ENCODE measurements at regions not wholly inside any gene's neighbourhood (a gene's known extent, or its start where the extent isn't known, plus 50 kb on each side); places are given as distances from the start of the nearest gene placed in this dataset.

- no peaks in the 10 kb centered on the region for H3K27me3 ChIP-seq (replicated peaks in 1 of 4; ENCODE audit: control extremely low read depth in 1 of 4, control insufficient read depth in 3 of 4, insufficient read depth in 4 of 4, low read length in 3 of 4)
- intact Hi-C loops (cut with micrococcal nuclease) = no loop called here
- DNase-seq (no peak), ATAC-seq (ENCODE audit: low read depth) (no peak)
- TF ChIP-seq CTCF (IDR thresholded peaks at IDR 0.05) (no peak), EZH2 (IDR thresholded peaks at IDR 0.05; ENCODE audit: borderline replicate concordance, insufficient read depth, low read depth, low read length, poor library complexity, severe bottlenecking) (no peak)
- H3K79me2 ChIP-seq (ENCODE audit: control insufficient read depth, insufficient read depth, low read length) = no peaks in the 10 kb centered on the region
- no peak overlapping the region for H3K27ac Mint-ChIP-seq
- H4K20me1 ChIP-seq (ENCODE audit: control insufficient read depth, insufficient read depth, low read length, poor library complexity, severe bottlenecking) = no peaks in the 10 kb centered on the region
- no peak overlapping the region for H3K9ac ChIP-seq (ENCODE audit: low read length)
- H2AFZ ChIP-seq (ENCODE audit: insufficient read depth, low read depth, low read length, poor library complexity, severe bottlenecking) = no peak overlapping the region
- no peaks in the 10 kb centered on the region for H3K4me1 ChIP-seq (ENCODE audit: control insufficient read depth in 2 of 2, insufficient read depth in 2 of 2, low read length in 2 of 2)
- CTCF ChIA-PET = no interaction called here
- H3K36me3 ChIP-seq (replicated peaks in 1 of 2; ENCODE audit: control extremely low read depth in 1 of 2, control insufficient read depth in 1 of 2, extremely low read depth in 1 of 2, insufficient read depth in 2 of 2, low read length in 1 of 2) = no peaks in the 10 kb centered on the region
- no peaks in the 10 kb centered on the region for H3K9me3 ChIP-seq (ENCODE audit: control extremely low read depth in 1 of 3, control insufficient read depth in 2 of 3, insufficient read depth in 1 of 3, low read length in 2 of 3)
- no peaks in the 10 kb centered on the region for H3K27me3 Mint-ChIP-seq
- no CpG with 5 or more reads among the region's 3 CpGs for WGBS (ENCODE audit: insufficient coverage)
- H3K9me3 Mint-ChIP-seq (ENCODE audit: insufficient read depth) = no peaks in the 10 kb centered on the region
- no peak overlapping the region for H3K4me3 Mint-ChIP-seq
- H3K4me3 ChIP-seq (ENCODE audit: control extremely low read depth in 1 of 5, extremely low read depth in 1 of 5, insufficient read depth in 1 of 5, low read depth in 2 of 5, low read length in 4 of 5) = no peak overlapping the region
- POLR2A ChIA-PET = no interaction called here
- H3K27ac ChIP-seq (ENCODE audit: low read length in 2 of 2) = no peak overlapping the region
- no peak overlapping the region for H3K4me2 ChIP-seq (replicated peaks; ENCODE audit: low read depth, low read length, poor library complexity, severe bottlenecking)
- H3K4me1 Mint-ChIP-seq = peaks cover 5% of the 10 kb centered on the region
Observed at GRCh38 chrX:123807835-123808416, 51.9 kb upstream of the XIAP start.

GRCh38 chrX:123809854-123810375 is 49.9 kb upstream of the XIAP start:
- H3K4me2 ChIP-seq (replicated peaks; ENCODE audit: low read depth, low read length, poor library complexity, severe bottlenecking) = no peak overlapping the region
- no peak overlapping the region for H2AFZ ChIP-seq (ENCODE audit: insufficient read depth, low read depth, low read length, poor library complexity, severe bottlenecking)
- CTCF ChIA-PET = no interaction called here
- no peak overlapping the region for H3K9ac ChIP-seq (ENCODE audit: low read length)
- H3K27ac Mint-ChIP-seq = no peak overlapping the region
- H3K27me3 Mint-ChIP-seq = no peaks in the 10 kb centered on the region
- H3K9me3 ChIP-seq (ENCODE audit: control extremely low read depth in 1 of 3, control insufficient read depth in 2 of 3, insufficient read depth in 1 of 3, low read length in 2 of 3) = no peaks in the 10 kb centered on the region
- intact Hi-C loops (cut with micrococcal nuclease) = no loop called here
- no peaks in the 10 kb centered on the region for H3K27me3 ChIP-seq (replicated peaks in 1 of 4; ENCODE audit: control extremely low read depth in 1 of 4, control insufficient read depth in 3 of 4, insufficient read depth in 4 of 4, low read length in 3 of 4)
- H3K9me3 Mint-ChIP-seq (ENCODE audit: insufficient read depth) = no peaks in the 10 kb centered on the region
- TF ChIP-seq CTCF (IDR thresholded peaks at IDR 0.05) (no peak), EZH2 (IDR thresholded peaks at IDR 0.05; ENCODE audit: borderline replicate concordance, insufficient read depth, low read depth, low read length, poor library complexity, severe bottlenecking) (no peak)
- H3K4me3 Mint-ChIP-seq = no peak overlapping the region
- H3K36me3 ChIP-seq (replicated peaks in 1 of 2; ENCODE audit: control extremely low read depth in 1 of 2, control insufficient read depth in 1 of 2, extremely low read depth in 1 of 2, insufficient read depth in 2 of 2, low read length in 1 of 2) = no peaks in the 10 kb centered on the region
- POLR2A ChIA-PET = interaction anchor here (0.7 kb wide), 1 partner anchor 42 kb away, joined by 5 read pairs; no protein-coding TSS in a partner anchor
- H3K27ac ChIP-seq (ENCODE audit: low read length in 2 of 2) = no peak overlapping the region
- ATAC-seq (ENCODE audit: low read depth) = no peak
- H3K4me1 ChIP-seq (ENCODE audit: control insufficient read depth in 2 of 2, insufficient read depth in 2 of 2, low read length in 2 of 2) = no peaks in the 10 kb centered on the region
- no peak overlapping the region for H3K4me3 ChIP-seq (ENCODE audit: control extremely low read depth in 1 of 5, extremely low read depth in 1 of 5, insufficient read depth in 1 of 5, low read depth in 2 of 5, low read length in 4 of 5)
- no peaks in the 10 kb centered on the region for H3K4me1 Mint-ChIP-seq
- DNase-seq = no peak
- WGBS (ENCODE audit: insufficient coverage) = no CpG with 5 or more reads among the region's 5 CpGs
- H4K20me1 ChIP-seq (ENCODE audit: control insufficient read depth, insufficient read depth, low read length, poor library complexity, severe bottlenecking) = no peaks in the 10 kb centered on the region
- no peaks in the 10 kb centered on the region for H3K79me2 ChIP-seq (ENCODE audit: control insufficient read depth, insufficient read depth, low read length)
